GM23248 (cell line): ENCODE measurements at regions not wholly inside any gene's neighbourhood (a gene's known extent, or its start where the extent isn't known, plus 50 kb on each side); places are given as distances from the start of the nearest gene placed in this dataset.

ENCODE experiments used
- DNase-seq: peaks from one replicate; pipeline ENCODE4 v3.0.0-alpha.2; 2015
- H2AFZ ChIP-seq: fragments of 200-600 bp; sonication (generic); 2 replicates; pipeline ENCODE4 v1.6.1; 2016; ENCODE audit warnings: antibody characterized with exemption
- H3F3A ChIP-seq: fragments of 200-600 bp; sonication (generic); 2 replicates; pipeline ENCODE4 v1.6.1; 2016; ENCODE audit warnings: mild to moderate bottlenecking, antibody characterized with exemption, mixed run types; ENCODE audit not compliant: insufficient read depth
- H3K27ac ChIP-seq: fragments of 200-600 bp; sonication (generic); 2 replicates; pipeline ENCODE4 v1.5.1; 2016; ENCODE audit warnings: mild to moderate bottlenecking
- H3K27me3 ChIP-seq: fragments of 200-600 bp; sonication (generic); replicated peaks from 2 replicates; pipeline ENCODE4 v1.6.1; 2016; ENCODE audit warnings: mild to moderate bottlenecking; ENCODE audit not compliant: insufficient read depth
- H3K36me3 ChIP-seq: fragments of 200-600 bp; sonication (generic); 2 replicates; pipeline ENCODE4 v1.6.1; 2016; ENCODE audit warnings: low read depth, mild to moderate bottlenecking
- H3K4me1 ChIP-seq: fragments of 200-600 bp; sonication (generic); 2 replicates; pipeline ENCODE4 v1.6.1; 2016; ENCODE audit warnings: mild to moderate bottlenecking; ENCODE audit not compliant: insufficient read depth
- H3K4me2 ChIP-seq: fragments of 200-600 bp; sonication (generic); one replicate; pipeline ENCODE4 v1.6.1; 2016; ENCODE audit warnings: mild to moderate bottlenecking; ENCODE audit not compliant: unreplicated experiment
- H3K4me3 ChIP-seq: fragments of 200-600 bp; sonication (generic); 2 replicates; pipeline ENCODE4 v1.5.1; 2016; ENCODE audit warnings: mild to moderate bottlenecking
- H3K79me2 ChIP-seq: fragments of 200-600 bp; sonication (generic); 2 replicates; pipeline ENCODE4 v1.6.1; 2016; ENCODE audit warnings: mild to moderate bottlenecking; ENCODE audit not compliant: insufficient read depth
- H3K9ac ChIP-seq: fragments of 200-600 bp; sonication (generic); 2 replicates; pipeline ENCODE4 v1.6.1; 2016; ENCODE audit warnings: mild to moderate bottlenecking
- H3K9me2 ChIP-seq: fragments of 200-600 bp; sonication (generic); 2 replicates; pipeline ENCODE4 v1.6.1; 2016; ENCODE audit warnings: mixed run types, mild to moderate bottlenecking, moderate library complexity; ENCODE audit not compliant: insufficient read depth
- H3K9me3 ChIP-seq: fragments of 200-600 bp; sonication (generic); one replicate; pipeline ENCODE4 v1.6.1; 2017; ENCODE audit warnings: low read depth
- H4K20me1 ChIP-seq: fragments of 200-600 bp; sonication (generic); 2 replicates; pipeline ENCODE4 v1.6.0; 2016; ENCODE audit not compliant: insufficient read depth
- EZH2 ChIP-seq: fragments of 200-600 bp; sonication (generic); IDR thresholded peaks from 2 replicates; pipeline ENCODE4 v1.6.1; 2018; ENCODE audit warnings: antibody characterized with exemption, mild to moderate bottlenecking; ENCODE audit not compliant: insufficient read depth, poor library complexity, severe bottlenecking
- EZH2phosphoT487 ChIP-seq: fragments of 200-600 bp; sonication (generic); IDR thresholded peaks from 2 replicates; pipeline ENCODE4 v1.6.1; 2018; ENCODE audit warnings: antibody characterized with exemption, moderate library complexity, mild to moderate bottlenecking, low read depth; ENCODE audit not compliant: insufficient read depth
- WGBS, 2 experiments: methylation state at CpG; one replicate each; pipeline ENCODE4 v1.1.6; 2015 to 2017; ENCODE audit warnings: low lambda C conversion rate in 2 of 2, low coverage in 1 of 2; ENCODE audit errors: missing lambda C conversion rate in 2 of 2; 5-methylcytosine and 5-hydroxymethylcytosine counted together
- in situ Hi-C: fragments of 300-500 bp; cut with MboI; formaldehyde crosslinking; loops from 2 replicates; pipeline ENCODE4 v1.15.0; 2020

DNA sequence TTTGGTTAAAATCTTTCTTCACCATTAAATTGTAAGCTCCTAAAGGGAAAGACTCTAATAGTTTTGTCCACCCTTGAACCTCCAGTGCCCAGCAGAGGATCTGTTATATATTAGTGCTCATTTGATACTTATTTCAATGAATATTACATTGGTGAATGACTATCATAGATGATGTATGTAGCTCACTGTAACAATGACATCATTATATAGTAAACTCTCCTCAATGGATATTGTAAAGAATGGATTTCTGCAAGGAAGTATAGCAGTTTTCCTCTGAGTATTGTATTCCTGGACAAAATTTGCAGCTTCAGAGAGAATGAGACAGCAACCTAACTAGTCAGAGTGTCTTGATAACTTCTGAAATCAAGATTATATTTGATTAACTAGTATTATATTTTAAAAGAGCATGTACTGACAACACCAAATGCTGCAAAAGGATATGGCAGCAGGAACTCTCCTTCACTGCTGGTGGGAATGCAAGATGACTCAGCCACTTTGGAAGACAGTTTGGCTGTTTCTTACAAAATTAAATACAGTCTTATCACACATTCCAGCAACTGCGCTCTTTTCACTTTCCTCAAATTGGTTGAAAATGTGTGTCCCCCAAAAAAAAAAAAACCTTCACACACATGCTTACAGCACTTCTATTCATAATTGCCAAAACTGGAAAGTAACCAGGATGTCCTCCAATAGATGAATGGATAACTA is 189.8 kb upstream of the OPRM1 start:
- Histone ChIP-seq H3K4me2 (no peak overlapping the region), H3K9me3 (no peaks in the 10 kb centered on the region), H2AFZ (no peak overlapping the region), H3K79me2 (no peaks in the 10 kb centered on the region), H3K4me3 (no peak overlapping the region), H3K27ac (no peak overlapping the region), H3K36me3 (no peaks in the 10 kb centered on the region), H3K9me2 (no peaks in the 10 kb centered on the region), H4K20me1 (no peaks in the 10 kb centered on the region), H3F3A (no peaks in the 10 kb centered on the region), H3K27me3 (no peaks in the 10 kb centered on the region), H3K9ac (no peak overlapping the region), H3K4me1 (no peaks in the 10 kb centered on the region)
- WGBS, 2 experiments: 7 to 11% methylated on average over 1 of the region's 1 CpG
- in situ Hi-C loops: no loop called here
- DNase-seq: no peak
- TF ChIP-seq EZH2: no peak
- TF ChIP-seq EZH2phosphoT487: no peak

DNA sequence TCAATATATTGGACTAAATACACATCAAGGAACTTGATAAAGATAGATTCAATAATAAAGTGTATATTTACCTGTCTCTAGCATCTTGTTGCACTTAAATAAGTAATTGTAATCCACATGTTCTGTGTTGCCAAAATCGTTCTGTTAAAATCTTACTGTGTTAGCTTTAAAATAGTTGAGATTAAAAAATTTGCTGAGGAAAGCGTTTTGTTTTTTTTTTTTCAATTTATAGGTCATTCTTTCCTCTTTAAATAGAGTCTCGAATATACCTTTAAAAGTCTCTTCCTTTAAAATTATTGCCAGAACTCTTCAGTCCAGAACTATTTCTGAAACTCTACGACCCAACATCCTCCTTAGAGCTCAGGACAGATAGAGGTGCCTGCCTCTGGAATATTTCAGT is 195.6 kb upstream of the OPRM1 start:
- no peak for DNase-seq
- Histone ChIP-seq H3K4me1 (no peaks in the 10 kb centered on the region), H4K20me1 (no peaks in the 10 kb centered on the region), H3K9me2 (no peaks in the 10 kb centered on the region), H2AFZ (no peak overlapping the region), H3K4me3 (no peak overlapping the region), H3F3A (no peaks in the 10 kb centered on the region), H3K4me2 (no peak overlapping the region), H3K27me3 (no peaks in the 10 kb centered on the region), H3K9ac (no peak overlapping the region), H3K36me3 (no peaks in the 10 kb centered on the region), H3K27ac (no peak overlapping the region), H3K9me3 (no peaks in the 10 kb centered on the region), H3K79me2 (no peaks in the 10 kb centered on the region)
- 12% methylated on average over 4 of the region's 4 CpGs for WGBS, 2 experiments
- TF ChIP-seq EZH2: no peak
- TF ChIP-seq EZH2phosphoT487: no peak
- in situ Hi-C loops: no loop called here

DNA sequence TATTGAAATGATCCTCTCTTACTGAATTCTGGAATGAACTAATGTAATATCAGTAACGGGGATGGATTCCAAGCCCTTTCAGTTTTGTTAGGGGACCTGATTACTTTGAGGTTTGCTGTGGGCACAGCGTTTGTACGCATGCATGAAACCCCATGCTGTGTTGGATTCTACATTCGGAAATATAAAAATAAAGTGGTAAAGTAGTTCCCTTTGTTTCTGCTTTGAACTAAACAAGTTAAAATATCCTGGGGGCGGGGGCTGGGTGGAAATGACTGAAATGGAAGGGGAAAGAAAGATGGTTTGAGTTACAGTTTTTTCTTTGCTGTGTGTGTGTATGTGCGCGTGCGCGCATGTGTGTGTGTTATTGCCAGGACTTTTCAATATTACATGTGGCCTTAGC is 196.5 kb upstream of the OPRM1 start:
- no peaks in the 10 kb centered on the region for H3K36me3 ChIP-seq
- WGBS, 2 experiments: 34 to 35% methylated on average over 9 of the region's 9 CpGs

DNA sequence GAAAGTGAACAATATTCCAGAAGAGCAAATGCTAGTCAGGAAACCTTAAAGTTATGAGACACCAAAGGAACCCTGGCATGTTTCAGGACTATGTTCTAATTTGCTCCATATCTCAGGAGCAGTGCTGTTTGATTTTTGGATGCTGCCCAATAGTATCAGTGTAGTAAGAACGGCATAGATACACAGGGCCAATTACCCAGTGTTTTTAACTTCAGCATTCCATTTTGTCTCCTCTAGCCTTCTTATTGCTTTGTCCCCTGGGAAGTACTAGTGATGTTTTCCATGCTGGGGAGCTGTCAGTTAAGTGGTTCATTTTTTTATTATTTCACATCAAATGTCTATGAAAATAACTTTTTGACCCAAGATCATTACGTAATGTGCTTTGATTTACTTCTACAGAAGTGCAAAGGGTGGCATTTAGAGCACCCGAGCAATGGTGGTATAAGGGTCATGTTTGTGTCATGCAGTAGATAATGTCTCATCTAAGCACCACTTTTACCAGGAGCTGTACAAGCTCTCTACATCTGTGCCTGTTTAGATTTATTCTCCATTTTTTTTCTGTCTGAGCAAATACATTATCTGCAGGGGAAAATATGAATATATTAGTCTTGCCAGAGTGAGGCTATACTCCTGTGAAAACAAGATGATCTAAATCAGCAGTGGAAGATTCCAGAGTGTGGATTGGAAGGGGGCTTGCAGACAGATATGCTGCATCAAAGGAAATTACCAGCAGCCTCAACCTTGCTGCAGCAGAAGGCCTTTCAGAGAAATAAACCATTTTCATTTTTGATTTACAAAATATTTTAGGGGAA is 198.8 kb upstream of the OPRM1 start:
- H3K9me3 ChIP-seq: no peaks in the 10 kb centered on the region
- no peaks in the 10 kb centered on the region for H4K20me1 ChIP-seq
- H2AFZ ChIP-seq: no peak overlapping the region
- WGBS, 2 experiments: 2 to 3% methylated on average over 3 of the region's 3 CpGs
- H3K36me3 ChIP-seq: no peaks in the 10 kb centered on the region
- no peak overlapping the region for H3K27ac ChIP-seq
- no peaks in the 10 kb centered on the region for H3K9me2 ChIP-seq
- H3K4me2 ChIP-seq: no peak overlapping the region
- in situ Hi-C loops: no loop called here
- no peaks in the 10 kb centered on the region for H3K27me3 ChIP-seq
- TF ChIP-seq EZH2phosphoT487: no peak
- no peak for TF ChIP-seq EZH2
- no peaks in the 10 kb centered on the region for H3K4me1 ChIP-seq
- no peaks in the 10 kb centered on the region for H3K79me2 ChIP-seq
- no peak overlapping the region for H3K9ac ChIP-seq
- no peaks in the 10 kb centered on the region for H3F3A ChIP-seq
- DNase-seq: no peak
- no peak overlapping the region for H3K4me3 ChIP-seq

More for the DNA sequence above, 196.5 kb upstream of the OPRM1 start:
- no peak overlapping the region for H2AFZ ChIP-seq
- no peaks in the 10 kb centered on the region for H3K9me3 ChIP-seq
- no peaks in the 10 kb centered on the region for H3K9me2 ChIP-seq
- no peak overlapping the region for H3K9ac ChIP-seq
- DNase-seq: no peak
- no peaks in the 10 kb centered on the region for H3K27me3 ChIP-seq
- no peak overlapping the region for H3K4me3 ChIP-seq
- H3K79me2 ChIP-seq: no peaks in the 10 kb centered on the region
- TF ChIP-seq EZH2phosphoT487: no peak
- TF ChIP-seq EZH2: no peak
- H4K20me1 ChIP-seq: no peaks in the 10 kb centered on the region
- in situ Hi-C loops: no loop called here
- H3K27ac ChIP-seq: no peak overlapping the region
- no peaks in the 10 kb centered on the region for H3K4me1 ChIP-seq
- H3F3A ChIP-seq: no peaks in the 10 kb centered on the region
- no peak overlapping the region for H3K4me2 ChIP-seq
